Fibroblast of lung (primary cell): ENCODE measurements at regions not wholly inside any gene's neighbourhood (a gene's known extent, or its start where the extent isn't known, plus 50 kb on each side); places are given as distances from the start of the nearest gene placed in this dataset.

ENCODE experiments used
- CTCF ChIP-seq, 2 donors: IDR thresholded peaks in 1 of 2; conservative IDR thresholded peaks in 1 of 2; 1 replicate in 1 of 2; 2 replicates in 1 of 2; pipeline ENCODE4 v1.5.1; 2011 to 2012; ENCODE audit warnings: low read length in 2 of 2, control low read depth in 1 of 2, inconsistent platforms in 1 of 2, low read depth in 1 of 2, mild to moderate bottlenecking in 1 of 2
- EZH2 ChIP-seq: IDR thresholded peaks from 2 replicates; pipeline ENCODE4 v1.5.1; 2012; ENCODE audit warnings: low read length, control low read depth, mild to moderate bottlenecking; ENCODE audit errors: missing control alignments

GRCh38 chr20:47857569-47858464 is 72.5 kb upstream of the SULF2 start:
- TF ChIP-seq CTCF (conservative IDR thresholded peaks at IDR 0.05 in 1 of 2, IDR thresholded peaks at IDR 0.05 in 1 of 2; ENCODE audit: low read depth in 1 of 2, low read length in 2 of 2) (no peak), EZH2 (no peak)
